Psoas muscle (tissue), 7 donors: ENCODE measurements at regions not wholly inside any gene's neighbourhood (a gene's known extent, or its start where the extent isn't known, plus 50 kb on each side); places are given as distances from the start of the nearest gene placed in this dataset.

Experiments used
- ATAC-seq, 4 donors: fragments of 200-7000 bp; cut with Tn5 transposase; one replicate each; pipeline ENCODE4 v1.9.1; 2020; ENCODE audit warnings: moderate library complexity in 3 of 4, mild to moderate bottlenecking in 2 of 4
- DNase-seq, 2 donors: peaks; one replicate each; pipeline ENCODE4 v3.0.0-alpha.2; 2020
- H3K27ac ChIP-seq: fragments of 200-600 bp; one replicate; pipeline ENCODE4 v1.8.0; 2022
- H3K27me3 ChIP-seq, 3 donors: fragments of 200-600 bp in 1 of 3; one replicate each; pipeline versions ENCODE4 v1.6.1 to v1.8.0; 2013 to 2022; ENCODE audit warnings: low read length in 2 of 3, mild to moderate bottlenecking in 2 of 3, moderate library complexity in 1 of 3; ENCODE audit not compliant: insufficient read depth in 3 of 3
- H3K36me3 ChIP-seq, 2 donors: fragments of 200-600 bp in 1 of 2; one replicate each; pipeline versions ENCODE4 v1.6.1 to v1.8.0; 2013 to 2022; ENCODE audit warnings: low read depth in 1 of 2, mild to moderate bottlenecking in 1 of 2, moderate library complexity in 1 of 2; ENCODE audit not compliant: insufficient read depth in 1 of 2
- H3K4me1 ChIP-seq: fragments of 200-600 bp; one replicate; pipeline ENCODE4 v1.8.0; 2022
- H3K4me3 ChIP-seq: fragments of 200-600 bp; one replicate; pipeline ENCODE4 v1.8.0; 2022; ENCODE audit warnings: mild to moderate bottlenecking
- H3K9me3 ChIP-seq: fragments of 200-600 bp; one replicate; pipeline ENCODE4 v1.8.0; 2022
- WGBS, 3 donors: extraction: QIAGEN DNeasy Blood & Tissue Kit; methylation state at CpG; one replicate each; pipeline versions ENCODE4 v1.1.6 to v1.1.7; 2013; 5-methylcytosine and 5-hydroxymethylcytosine counted together
- intact Hi-C, 2 donors: fragments of 100-400 bp; cut with DNase I; formaldehyde crosslinking; loops; one replicate each; pipeline versions ENCODE4 v1.11.0 to v1.14.2; 2022
- TF ChIP-seq, protein P1 (sequence below): fragments of 200-600 bp; IDR thresholded peaks from one replicate; pipeline ENCODE4 v1.8.0; 2022; ENCODE audit warnings: antibody characterized with exemption
- donor health status: healthy with polysubstance abuse.
- donor health status: DM: no; HTN: no; CAD: no; lungs with moderate emphysema.
- donor health status: Bipolar disorder and iron deficiency.
- donor health status: healthy.
- donor health status: DM: yes; HTN: yes; CAD: no.
- donor health status: DM: no; HTN: no; CAD: no.
- donor health status: DM: yes; HTN: yes; CAD: no.

DNA sequence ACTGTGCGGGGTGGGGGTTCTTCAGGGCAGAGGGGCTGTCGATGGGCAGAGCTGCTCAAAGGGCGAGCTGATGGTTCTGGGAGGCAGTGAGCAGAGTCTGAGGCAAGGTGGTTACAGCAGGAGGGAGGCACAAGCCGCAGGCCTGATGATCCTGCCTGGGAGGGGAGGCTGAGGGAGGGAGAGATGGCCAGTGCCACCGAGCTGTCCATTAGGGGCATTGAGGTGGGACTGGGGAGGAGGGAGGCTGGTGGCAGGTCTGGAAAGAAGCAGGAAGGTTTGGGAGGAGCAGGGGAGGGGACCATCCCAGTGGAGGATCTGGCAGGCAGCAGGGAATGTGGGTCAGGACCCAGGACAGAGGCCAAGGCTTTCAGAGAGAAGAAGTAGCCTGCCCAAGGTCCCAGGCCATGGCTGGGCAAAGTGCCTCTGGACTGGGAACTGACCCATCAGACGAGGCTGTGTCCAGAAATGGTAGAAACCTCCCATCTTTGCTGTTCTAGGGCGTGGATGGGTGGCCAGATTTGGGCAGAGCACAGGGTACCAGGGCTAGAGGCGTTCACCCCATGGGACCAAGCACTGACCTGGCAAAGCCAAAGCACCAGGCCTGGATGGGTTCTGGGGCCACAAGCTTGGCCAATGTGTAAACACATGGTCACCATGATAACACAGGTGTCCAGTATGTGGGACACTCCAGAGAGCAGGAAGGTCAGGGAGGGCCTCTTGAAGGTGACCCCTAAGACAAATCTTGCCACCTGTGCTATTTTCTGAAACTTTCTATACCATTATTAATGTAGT, 55.5 kb downstream of the INHBB start:
- 71 to 80% (median 75%) methylated on average over 8 of the region's 8 CpGs for WGBS, 3 donors
- TF ChIP-seq, protein P1, sequence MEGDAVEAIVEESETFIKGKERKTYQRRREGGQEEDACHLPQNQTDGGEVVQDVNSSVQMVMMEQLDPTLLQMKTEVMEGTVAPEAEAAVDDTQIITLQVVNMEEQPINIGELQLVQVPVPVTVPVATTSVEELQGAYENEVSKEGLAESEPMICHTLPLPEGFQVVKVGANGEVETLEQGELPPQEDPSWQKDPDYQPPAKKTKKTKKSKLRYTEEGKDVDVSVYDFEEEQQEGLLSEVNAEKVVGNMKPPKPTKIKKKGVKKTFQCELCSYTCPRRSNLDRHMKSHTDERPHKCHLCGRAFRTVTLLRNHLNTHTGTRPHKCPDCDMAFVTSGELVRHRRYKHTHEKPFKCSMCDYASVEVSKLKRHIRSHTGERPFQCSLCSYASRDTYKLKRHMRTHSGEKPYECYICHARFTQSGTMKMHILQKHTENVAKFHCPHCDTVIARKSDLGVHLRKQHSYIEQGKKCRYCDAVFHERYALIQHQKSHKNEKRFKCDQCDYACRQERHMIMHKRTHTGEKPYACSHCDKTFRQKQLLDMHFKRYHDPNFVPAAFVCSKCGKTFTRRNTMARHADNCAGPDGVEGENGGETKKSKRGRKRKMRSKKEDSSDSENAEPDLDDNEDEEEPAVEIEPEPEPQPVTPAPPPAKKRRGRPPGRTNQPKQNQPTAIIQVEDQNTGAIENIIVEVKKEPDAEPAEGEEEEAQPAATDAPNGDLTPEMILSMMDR = no peak
- Histone ChIP-seq H3K9me3 (no peaks in the 10 kb centered on the region), H3K36me3 (no peaks in the 10 kb centered on the region), H3K4me1 (no peaks in the 10 kb centered on the region), H3K27me3 (peaks cover 0 to 3% (median 0%) of the 10 kb centered on the region in 3 donors), H3K27ac (no peak overlapping the region), H3K4me3 (no peak overlapping the region)
- peak in 1 of 2 donors; percentile 12 for DNase-seq
- no peak for ATAC-seq
- intact Hi-C loops = no loop called here

DNA sequence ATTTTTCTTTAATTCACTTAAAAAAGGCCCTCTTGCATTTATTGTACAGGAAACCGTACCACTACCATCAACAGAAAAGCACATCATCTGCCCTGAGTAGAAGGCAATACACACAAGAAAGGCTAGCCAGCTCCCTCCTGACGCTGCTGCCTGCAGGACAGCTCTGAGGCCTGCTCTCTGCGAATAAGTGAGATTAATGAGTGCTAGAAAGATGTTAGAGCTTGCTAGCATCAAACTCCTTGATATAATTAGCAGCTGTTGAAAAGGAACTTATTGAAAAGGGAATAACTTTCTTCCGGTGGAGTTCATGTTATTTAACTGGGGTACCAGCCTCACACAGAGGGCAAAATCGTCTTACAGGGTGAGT, 56.1 kb downstream of the INHBB start:
- Histone ChIP-seq H3K9me3 (no peaks in the 10 kb centered on the region), H3K4me1 (no peaks in the 10 kb centered on the region), H3K36me3 (no peaks in the 10 kb centered on the region), H3K27me3 (peaks cover 0 to 3% (median 0%) of the 10 kb centered on the region in 3 donors), H3K4me3 (no peak overlapping the region), H3K27ac (no peak overlapping the region)
- ATAC-seq (no peak), DNase-seq (no peak)
- 72 to 78% (median 76%) methylated on average over 5 of the region's 5 CpGs for WGBS, 3 donors
- TF ChIP-seq, protein P1 = no peak
- intact Hi-C loops = no loop called here

DNA sequence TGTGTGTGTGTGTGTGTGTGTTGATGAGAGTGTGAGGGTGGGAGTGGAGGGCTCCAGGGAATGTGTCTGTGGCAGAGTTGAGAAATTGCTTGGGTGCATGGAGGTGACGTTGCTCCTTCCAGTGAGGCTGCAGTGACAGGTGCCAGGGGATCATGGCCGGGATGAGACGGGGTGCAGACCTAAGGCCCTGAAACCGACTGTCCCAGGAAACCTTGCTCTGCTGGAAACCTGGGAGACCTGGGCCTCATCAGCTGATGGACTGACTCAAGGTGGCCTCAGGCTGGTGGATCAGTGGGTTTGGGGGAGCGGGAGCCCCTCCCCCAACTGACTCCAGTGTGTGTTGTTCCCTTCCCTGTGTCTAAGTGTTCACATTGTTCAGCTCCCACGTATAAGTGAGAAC, 56.6 kb downstream of the INHBB start:
- ATAC-seq (no peak), DNase-seq (no peak)
- intact Hi-C loops = no loop called here
- H3K4me3 ChIP-seq = no peak overlapping the region
- H3K27ac ChIP-seq = no peak overlapping the region
- 90 to 94% (median 93%) methylated on average over 6 of the region's 6 CpGs for WGBS, 3 donors
- H3K9me3 ChIP-seq = no peaks in the 10 kb centered on the region
- TF ChIP-seq, protein P1 = no peak
- H3K4me1 ChIP-seq = no peaks in the 10 kb centered on the region
- H3K27me3 ChIP-seq = peaks cover 0 to 3% (median 0%) of the 10 kb centered on the region in 3 donors
- H3K36me3 ChIP-seq = no peaks in the 10 kb centered on the region

DNA sequence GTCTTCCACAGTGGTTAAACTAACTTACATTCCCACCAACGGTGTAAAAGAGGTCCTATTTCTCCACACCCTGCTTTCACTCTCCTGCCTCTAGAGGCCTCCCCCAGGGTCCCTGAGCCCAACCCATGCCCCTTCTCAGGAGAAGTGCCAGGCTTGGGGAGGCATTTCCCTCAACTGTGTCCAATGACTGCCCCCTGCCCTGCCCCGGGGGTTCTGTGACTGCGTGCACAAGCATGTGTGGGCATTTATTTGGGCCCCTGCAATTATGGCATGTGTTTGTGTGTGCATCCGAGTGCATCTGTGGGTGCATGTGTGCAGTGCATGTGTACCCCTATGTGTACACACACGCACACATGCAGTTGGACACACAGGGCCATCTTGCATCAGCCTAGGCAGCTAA, 57.3 kb downstream of the INHBB start:
- Histone ChIP-seq H3K27ac (no peak overlapping the region), H3K9me3 (no peaks in the 10 kb centered on the region), H3K27me3 (peaks cover 0 to 3% (median 0%) of the 10 kb centered on the region in 3 donors), H3K4me3 (no peak overlapping the region), H3K4me1 (no peaks in the 10 kb centered on the region), H3K36me3 (no peaks in the 10 kb centered on the region)
- TF ChIP-seq, protein P1 = no peak
- intact Hi-C loops = no loop called here
- 81 to 84% (median 84%) methylated on average over 5 of the region's 5 CpGs for WGBS, 3 donors
- ATAC-seq (no peak), DNase-seq (no peak)

DNA sequence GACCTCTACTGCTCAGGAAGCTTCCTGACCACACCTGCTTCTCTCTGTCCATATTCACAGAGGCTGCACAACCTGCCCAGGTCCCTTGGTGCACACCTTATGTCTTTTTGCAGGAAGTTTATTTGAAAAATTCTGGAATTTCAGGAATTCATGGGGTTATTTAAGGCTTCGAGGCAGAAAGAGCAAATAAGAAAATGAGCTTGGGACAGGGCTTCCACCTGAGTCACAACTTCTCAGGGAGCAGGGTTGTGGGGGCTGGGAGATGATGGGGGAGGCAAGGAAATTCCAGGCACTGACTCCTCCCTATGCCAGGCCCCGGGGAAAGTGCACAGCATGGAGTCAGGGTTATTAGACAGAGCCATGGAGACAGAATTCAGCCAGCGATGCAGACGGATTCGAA, 57.7 kb downstream of the INHBB start:
- ATAC-seq (no peak), DNase-seq (no peak)
- Histone ChIP-seq H3K27me3 (no peaks in the 10 kb centered on the region), H3K36me3 (no peaks in the 10 kb centered on the region), H3K27ac (no peak overlapping the region), H3K4me3 (no peak overlapping the region), H3K9me3 (no peaks in the 10 kb centered on the region), H3K4me1 (no peaks in the 10 kb centered on the region)
- TF ChIP-seq, protein P1 = no peak
- 82 to 84% (median 83%) methylated on average over 5 of the region's 5 CpGs for WGBS, 3 donors
- intact Hi-C loops = no loop called here
